Activated CD8-positive, alpha-beta T cell treated with anti-CD3 and anti-CD28 coated beads, Interleukin-2, amount 10 ng/mL, durations not matched to agents 7 days and 5 days (primary cell): ENCODE measurements at regions not wholly inside any gene's neighbourhood (a gene's known extent, or its start where the extent isn't known, plus 50 kb on each side); places are given as distances from the start of the nearest gene placed in this dataset.

ENCODE experiments used
- ATAC-seq: fragments of 150-1000 bp; cut with Tn5 transposase; one replicate; pipeline ENCODE4 v1.10.0; 2021; ENCODE audit warnings: moderate library complexity
- CTCF ChIA-PET: fragments of 350-600 bp; sonication (Branson Sonifier 250); formaldehyde crosslinking; loops from one replicate; lab custom pipeline; 2021; ENCODE audit warnings: antibody characterized with exemption; lab: Charles Lee
- POLR2A ChIA-PET: fragments of 350-600 bp; sonication (Branson Sonifier 250); formaldehyde crosslinking; loops from one replicate; lab custom pipeline; 2021; ENCODE audit warnings: antibody characterized with exemption; lab: Charles Lee
- DNase-seq: peaks from one replicate; pipeline ENCODE4 v3.0.0-alpha.2; 2020
- H3K27ac Mint-ChIP-seq: one replicate; pipeline ENCODE4 v1.8.0; 2021; ENCODE audit warnings: mild to moderate bottlenecking, mixed read lengths
- H3K27me3 Mint-ChIP-seq: one replicate; pipeline ENCODE4 v1.8.0; 2021; ENCODE audit warnings: low read depth, mixed read lengths
- H3K36me3 Mint-ChIP-seq: one replicate; pipeline ENCODE4 v1.8.0; 2021; ENCODE audit warnings: low read depth, mixed read lengths
- H3K4me1 Mint-ChIP-seq: one replicate; pipeline ENCODE4 v1.8.0; 2021; ENCODE audit warnings: low read depth, mixed read lengths
- H3K4me3 Mint-ChIP-seq: one replicate; pipeline ENCODE4 v1.8.0; 2021; ENCODE audit warnings: mild to moderate bottlenecking, mixed read lengths
- H3K9me3 Mint-ChIP-seq: one replicate; pipeline ENCODE4 v1.8.0; 2022; ENCODE audit warnings: mixed read lengths; ENCODE audit not compliant: insufficient read depth

DNA sequence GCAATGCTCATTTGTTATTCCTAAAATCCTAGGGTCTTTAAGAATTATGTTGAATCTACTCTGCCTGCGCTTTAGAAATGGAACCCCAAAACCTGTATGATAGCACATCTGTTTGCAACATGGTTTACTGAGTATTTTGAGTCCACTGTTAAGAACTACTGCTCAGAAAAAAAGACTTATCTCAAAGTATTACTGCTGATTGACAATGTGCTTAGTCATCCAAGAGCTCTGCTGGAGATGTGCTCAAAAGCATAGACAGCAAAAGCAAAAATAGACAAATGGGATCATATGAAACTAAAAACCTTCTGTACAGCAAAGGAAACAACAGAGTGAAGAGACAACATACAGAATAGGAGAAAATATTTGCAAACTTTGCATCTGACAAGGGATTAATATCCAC, 107.0 kb downstream of the CTH start:
- ATAC-seq (no peak), DNase-seq (no peak)
- CTCF ChIA-PET = interaction anchor here (0.8 kb wide), 1 partner anchor 12 kb away, joined by 3 read pairs; no protein-coding TSS in a partner anchor

DNA sequence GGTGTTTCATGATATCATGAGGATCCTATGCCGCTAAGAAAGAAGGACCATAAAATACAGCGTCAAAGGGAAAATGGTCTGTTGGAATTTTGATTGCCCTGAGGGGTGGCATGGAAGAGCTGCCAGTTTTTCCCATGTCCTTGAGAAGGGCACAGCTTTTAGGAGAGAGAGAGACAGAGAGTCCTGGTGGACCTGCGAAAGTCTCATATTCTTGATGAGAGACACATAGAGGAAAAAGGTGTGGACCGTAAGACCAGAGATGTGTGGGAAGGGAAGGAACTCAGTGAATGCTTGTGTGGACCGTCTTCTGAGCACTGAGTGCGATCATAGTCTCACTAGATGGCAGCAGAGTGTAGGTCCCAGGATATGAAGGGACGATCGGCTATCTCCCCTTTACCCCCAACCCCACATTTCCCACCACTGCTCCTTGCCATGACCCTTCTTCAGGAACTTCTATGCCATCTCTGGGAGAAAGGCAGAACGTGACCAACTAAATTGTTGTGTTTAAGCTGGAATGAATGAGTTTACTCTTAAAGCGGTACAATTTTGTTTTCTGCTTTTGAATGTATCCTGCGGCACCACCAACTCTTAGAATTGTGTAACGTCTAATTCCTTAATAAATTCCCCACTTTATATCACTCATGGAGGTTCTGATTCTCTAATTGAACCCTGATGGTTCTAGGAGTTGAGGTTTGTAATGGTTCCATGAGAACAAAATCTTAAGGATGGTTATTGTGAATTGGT, 117.7 kb downstream of the CTH start:
- Mint-ChIP-seq H3K4me1 (no peaks in the 10 kb centered on the region), H3K36me3 (no peaks in the 10 kb centered on the region), H3K27me3 (peaks cover 31% of the 10 kb centered on the region), H3K9me3 (no peaks in the 10 kb centered on the region), H3K4me3 (no peak overlapping the region), H3K27ac (no peak overlapping the region)
- ChIA-PET CTCF (interaction anchor here (1.2 to 2.4 kb wide), 2 partner anchors 47 to 521 kb away, joined by 3 to 10 read pairs; no protein-coding TSS in a partner anchor), POLR2A (no interaction called here)
- ATAC-seq (no peak), DNase-seq (peak; percentile 29)

More for the DNA sequence above, 107.0 kb downstream of the CTH start:
- POLR2A ChIA-PET = no interaction called here
- Mint-ChIP-seq H3K36me3 (no peaks in the 10 kb centered on the region), H3K4me3 (no peak overlapping the region), H3K4me1 (no peaks in the 10 kb centered on the region), H3K27ac (no peak overlapping the region), H3K9me3 (no peaks in the 10 kb centered on the region), H3K27me3 (peaks cover 12% of the 10 kb centered on the region)

DNA sequence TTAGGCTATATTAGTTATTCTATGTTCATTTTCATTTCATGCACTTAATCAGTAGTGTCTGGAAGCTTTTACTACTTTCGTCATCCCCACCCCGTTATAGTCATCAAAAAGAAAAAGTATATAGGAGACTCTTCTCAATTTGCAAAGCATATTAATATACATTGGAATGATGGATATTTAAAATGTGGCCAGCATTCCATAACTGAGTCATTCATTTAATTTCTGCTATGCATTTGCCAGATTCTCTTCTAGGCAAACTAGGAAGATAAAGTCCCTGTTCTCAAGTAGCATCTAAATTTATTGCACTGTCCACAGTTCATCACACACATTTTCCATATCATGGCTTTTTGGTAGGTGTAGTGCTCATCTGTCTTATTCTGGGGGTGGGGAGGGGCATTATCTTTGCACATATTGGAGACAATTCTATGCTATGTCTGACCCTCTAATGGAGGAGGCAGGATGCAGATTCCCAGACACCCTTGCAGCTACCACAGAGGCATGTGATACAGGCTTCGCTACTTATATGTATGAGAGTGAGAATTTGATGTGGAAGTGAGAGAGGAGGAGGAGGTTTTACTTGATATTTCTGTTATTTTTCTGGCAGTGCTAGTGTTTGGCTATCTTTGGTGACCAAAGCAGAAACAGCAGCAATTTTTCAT, 125.8 kb downstream of the CTH start:
- Mint-ChIP-seq H3K4me3 (no peak overlapping the region), H3K27me3 (peaks cover 16% of the 10 kb centered on the region), H3K36me3 (no peaks in the 10 kb centered on the region), H3K9me3 (no peaks in the 10 kb centered on the region), H3K27ac (no peak overlapping the region), H3K4me1 (no peaks in the 10 kb centered on the region)
- ATAC-seq (no peak), DNase-seq (no peak)
- POLR2A ChIA-PET = no interaction called here
- CTCF ChIA-PET = no interaction called here

DNA sequence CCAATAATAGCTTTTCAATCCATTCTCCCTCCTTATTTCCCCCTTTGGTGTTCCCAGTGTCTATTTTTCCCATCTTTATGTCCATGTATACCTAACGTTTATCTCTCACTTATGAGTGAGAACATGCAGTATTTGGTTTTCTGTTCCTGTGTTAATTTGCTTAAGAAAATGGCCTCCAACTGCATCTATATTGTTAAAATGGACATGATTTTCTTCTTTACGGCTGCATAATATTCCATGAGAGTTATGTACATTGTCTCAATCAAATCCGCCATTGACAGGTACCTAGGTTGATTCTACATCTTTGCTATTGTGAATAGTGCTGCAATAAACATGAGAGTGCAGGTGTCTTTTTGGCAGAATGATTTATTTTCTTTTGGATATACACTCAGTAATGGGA, 126.7 kb downstream of the CTH start:
- H3K9me3 Mint-ChIP-seq = no peaks in the 10 kb centered on the region
- peaks cover 16% of the 10 kb centered on the region for H3K27me3 Mint-ChIP-seq
- CTCF ChIA-PET = no interaction called here
- ATAC-seq (no peak), DNase-seq (no peak)
- no peaks in the 10 kb centered on the region for H3K4me1 Mint-ChIP-seq
- no peaks in the 10 kb centered on the region for H3K36me3 Mint-ChIP-seq
- POLR2A ChIA-PET = no interaction called here
- H3K27ac Mint-ChIP-seq = no peak overlapping the region
- H3K4me3 Mint-ChIP-seq = no peak overlapping the region

DNA sequence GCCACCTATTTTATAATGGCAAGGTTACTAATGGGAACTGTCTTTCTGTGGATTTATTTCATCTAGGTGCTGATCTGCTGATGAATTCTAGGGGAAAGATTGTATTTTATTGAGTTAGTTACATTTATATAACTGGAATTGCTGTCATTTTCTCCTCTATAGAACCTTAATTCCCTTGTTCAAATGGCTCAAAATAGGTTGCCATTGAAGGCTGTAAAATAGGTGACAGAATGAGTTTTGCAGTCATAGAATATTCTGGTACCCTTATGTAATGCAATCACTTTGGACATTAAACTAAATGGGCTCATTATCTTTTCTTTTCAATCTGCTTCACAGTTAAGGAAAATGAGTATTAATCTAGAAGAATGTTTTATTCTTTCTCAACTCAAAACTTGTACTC, 131.0 kb downstream of the CTH start:
- Mint-ChIP-seq H3K27ac (no peak overlapping the region), H3K4me3 (no peak overlapping the region), H3K36me3 (no peaks in the 10 kb centered on the region), H3K27me3 (peaks cover 5% of the 10 kb centered on the region), H3K4me1 (no peaks in the 10 kb centered on the region), H3K9me3 (no peaks in the 10 kb centered on the region)
- no peak for DNase-seq
- ChIA-PET POLR2A (no interaction called here), CTCF (no interaction called here)
- ATAC-seq = no peak

DNA sequence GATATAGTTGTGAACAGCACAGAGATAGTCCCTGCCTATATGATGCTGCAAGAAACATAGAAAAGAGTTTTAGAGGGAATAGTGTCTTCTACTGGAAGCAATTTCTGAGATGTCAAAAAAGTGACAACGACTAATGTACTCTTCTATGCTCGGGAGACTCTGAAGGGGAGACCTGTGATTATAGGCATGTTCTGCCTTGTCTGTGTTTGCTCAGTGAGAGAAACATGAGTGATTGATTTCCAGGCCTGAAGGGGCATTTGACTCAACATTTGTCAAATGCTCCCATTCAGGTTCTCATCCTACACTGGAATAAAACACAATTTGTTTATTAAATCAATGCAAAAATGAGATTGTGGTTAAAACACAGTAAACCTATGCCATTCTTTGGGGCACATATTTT, 131.8 kb downstream of the CTH start:
- Mint-ChIP-seq H3K9me3 (no peaks in the 10 kb centered on the region), H3K4me3 (no peak overlapping the region), H3K4me1 (no peaks in the 10 kb centered on the region), H3K27ac (no peak overlapping the region), H3K27me3 (peaks cover 6% of the 10 kb centered on the region), H3K36me3 (no peaks in the 10 kb centered on the region)
- DNase-seq (no peak), ATAC-seq (no peak)
- ChIA-PET CTCF (no interaction called here), POLR2A (no interaction called here)

DNA sequence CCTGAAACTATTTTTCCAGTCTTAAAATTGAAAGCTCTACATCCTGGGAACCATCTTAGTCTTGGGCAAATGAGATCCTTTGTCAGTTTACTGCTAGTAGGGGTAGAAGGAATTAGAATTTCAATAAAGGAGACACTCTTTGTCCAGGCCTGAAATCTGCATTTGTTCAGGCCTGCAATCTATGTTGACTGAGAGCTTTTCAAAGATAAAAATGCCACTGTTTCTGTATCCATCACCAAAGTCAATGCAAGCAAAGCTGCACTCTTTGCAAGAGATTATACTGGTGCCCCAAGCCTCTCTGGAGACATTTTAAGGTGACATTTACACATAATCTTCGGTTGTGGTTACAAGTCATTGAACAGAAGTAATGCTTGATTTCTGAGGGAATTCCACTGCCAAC, 135.7 kb downstream of the CTH start:
- Mint-ChIP-seq H3K27me3 (peaks cover 8% of the 10 kb centered on the region), H3K36me3 (no peaks in the 10 kb centered on the region), H3K4me3 (no peak overlapping the region), H3K4me1 (no peaks in the 10 kb centered on the region), H3K9me3 (no peaks in the 10 kb centered on the region), H3K27ac (no peak overlapping the region)
- no peak for DNase-seq
- POLR2A ChIA-PET = no interaction called here
- CTCF ChIA-PET = no interaction called here
- no peak for ATAC-seq

DNA sequence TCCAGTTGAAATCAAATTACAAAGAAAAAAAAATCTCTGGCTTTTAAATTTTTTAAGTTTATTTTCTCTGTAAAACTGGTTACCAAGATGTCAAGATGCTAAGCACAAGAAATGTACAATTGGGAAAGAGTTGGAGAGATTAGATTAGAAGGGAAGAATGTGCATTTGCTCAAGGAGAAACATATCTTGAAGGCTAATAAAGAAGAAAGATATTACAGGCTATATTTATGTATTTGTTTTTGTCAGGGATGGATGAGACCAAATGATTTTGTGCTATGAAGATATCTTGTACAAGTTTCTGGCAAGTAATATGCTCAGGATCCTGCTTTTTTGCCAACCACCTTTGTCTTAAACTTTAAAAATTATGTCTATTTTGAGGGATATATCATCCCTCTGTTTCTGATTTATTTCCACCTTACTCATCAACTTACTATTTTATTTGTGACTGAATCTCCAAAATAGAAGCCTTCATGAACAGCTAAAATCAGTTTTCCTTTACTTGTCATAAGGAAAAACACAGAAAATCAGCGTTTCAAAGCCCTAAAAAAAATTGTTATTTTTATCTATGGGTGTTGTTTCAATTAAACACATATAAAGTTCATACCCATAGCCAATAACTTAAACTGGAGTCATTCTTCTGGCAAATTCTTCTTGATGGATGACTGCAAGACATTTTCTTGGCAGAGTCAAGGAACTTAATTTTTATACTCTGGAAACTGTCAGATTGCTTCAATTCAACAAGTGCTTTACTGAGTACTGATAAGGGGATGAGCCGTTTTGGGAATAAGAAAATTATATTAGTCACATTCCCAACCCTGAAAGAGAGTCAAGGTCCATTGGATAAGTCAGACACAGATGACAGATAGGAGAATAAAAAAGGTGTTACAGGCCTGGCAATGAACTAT, 141.8 kb downstream of the CTH start:
- no peaks in the 10 kb centered on the region for H3K9me3 Mint-ChIP-seq
- no peak overlapping the region for H3K4me3 Mint-ChIP-seq
- ChIA-PET POLR2A (no interaction called here), CTCF (no interaction called here)
- no peaks in the 10 kb centered on the region for H3K4me1 Mint-ChIP-seq
- no peak for ATAC-seq
- no peak for DNase-seq
- H3K27ac Mint-ChIP-seq = no peak overlapping the region
- peaks cover 5% of the 10 kb centered on the region for H3K27me3 Mint-ChIP-seq
- H3K36me3 Mint-ChIP-seq = no peaks in the 10 kb centered on the region

DNA sequence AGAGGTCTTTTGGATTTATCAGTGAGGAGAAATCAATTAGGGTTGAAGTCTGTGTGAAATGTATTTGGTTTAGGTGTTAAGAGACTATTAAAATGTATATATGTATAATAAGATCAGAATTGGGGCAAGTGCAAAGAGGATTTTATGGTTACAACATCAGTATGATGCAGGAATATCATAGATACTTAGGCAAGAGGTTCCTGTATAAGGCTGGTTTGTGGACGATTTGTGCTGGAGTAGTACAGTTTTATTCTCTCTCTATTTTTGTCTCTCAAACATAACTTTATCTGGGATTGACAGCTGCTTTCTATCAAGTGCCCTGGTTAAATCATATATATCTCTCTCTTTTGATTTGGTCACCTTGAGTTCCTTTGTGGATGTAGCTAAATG, 142.5 kb downstream of the CTH start:
- Mint-ChIP-seq H3K9me3 (no peaks in the 10 kb centered on the region), H3K36me3 (no peaks in the 10 kb centered on the region), H3K4me1 (no peaks in the 10 kb centered on the region), H3K27me3 (peaks cover 4% of the 10 kb centered on the region), H3K4me3 (no peak overlapping the region), H3K27ac (no peak overlapping the region)
- POLR2A ChIA-PET = no interaction called here
- no peak for ATAC-seq
- no peak for DNase-seq
- CTCF ChIA-PET = no interaction called here

DNA sequence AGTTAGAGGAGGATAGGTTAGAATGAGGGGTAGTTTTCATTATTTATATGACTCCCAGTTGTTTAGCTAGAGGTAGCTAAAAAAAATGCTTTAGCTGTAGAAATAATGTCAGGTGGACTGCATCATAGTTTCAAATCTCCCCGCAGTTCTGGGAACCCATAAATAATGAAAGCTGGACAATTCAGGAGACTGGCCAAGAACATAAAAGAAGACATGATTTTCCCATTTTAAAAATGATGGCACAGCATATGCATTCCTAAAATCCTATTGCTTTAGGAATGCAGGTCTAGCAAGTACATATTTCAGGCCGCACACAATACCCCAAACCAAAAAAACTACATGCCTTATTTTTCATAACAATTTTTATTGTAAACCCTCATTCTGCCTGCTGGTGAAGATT, 143.3 kb downstream of the CTH start:
- H3K27me3 Mint-ChIP-seq = peaks cover 4% of the 10 kb centered on the region
- POLR2A ChIA-PET = no interaction called here
- CTCF ChIA-PET = no interaction called here
- no peaks in the 10 kb centered on the region for H3K9me3 Mint-ChIP-seq
- ATAC-seq (no peak), DNase-seq (no peak)
- no peaks in the 10 kb centered on the region for H3K4me1 Mint-ChIP-seq
- H3K27ac Mint-ChIP-seq = no peak overlapping the region
- H3K36me3 Mint-ChIP-seq = no peaks in the 10 kb centered on the region
- no peak overlapping the region for H3K4me3 Mint-ChIP-seq

DNA sequence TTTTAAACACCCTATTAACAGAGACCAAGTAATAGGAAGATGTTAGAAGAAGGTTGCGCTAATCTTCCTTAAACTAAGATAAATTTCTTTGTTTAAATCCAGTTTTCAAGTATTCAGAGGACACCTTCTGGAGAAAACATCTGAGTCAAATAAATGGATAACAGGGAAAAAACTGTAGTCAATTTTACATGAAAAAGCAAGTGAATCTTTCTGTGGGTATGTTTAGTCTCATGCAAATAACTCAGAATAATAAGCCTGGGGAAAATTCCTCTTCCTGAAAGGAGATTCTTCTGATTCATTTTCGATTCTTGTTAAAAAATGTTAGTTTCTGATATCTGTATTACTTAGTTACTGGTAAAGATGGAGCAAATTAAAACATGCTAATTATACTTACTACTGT, 145.5 kb downstream of the CTH start:
- DNase-seq = no peak
- Mint-ChIP-seq H3K4me3 (no peak overlapping the region), H3K27me3 (peaks cover 4% of the 10 kb centered on the region), H3K36me3 (no peaks in the 10 kb centered on the region), H3K27ac (no peak overlapping the region), H3K4me1 (no peaks in the 10 kb centered on the region), H3K9me3 (no peaks in the 10 kb centered on the region)
- POLR2A ChIA-PET = no interaction called here
- ATAC-seq = no peak
- CTCF ChIA-PET = no interaction called here

DNA sequence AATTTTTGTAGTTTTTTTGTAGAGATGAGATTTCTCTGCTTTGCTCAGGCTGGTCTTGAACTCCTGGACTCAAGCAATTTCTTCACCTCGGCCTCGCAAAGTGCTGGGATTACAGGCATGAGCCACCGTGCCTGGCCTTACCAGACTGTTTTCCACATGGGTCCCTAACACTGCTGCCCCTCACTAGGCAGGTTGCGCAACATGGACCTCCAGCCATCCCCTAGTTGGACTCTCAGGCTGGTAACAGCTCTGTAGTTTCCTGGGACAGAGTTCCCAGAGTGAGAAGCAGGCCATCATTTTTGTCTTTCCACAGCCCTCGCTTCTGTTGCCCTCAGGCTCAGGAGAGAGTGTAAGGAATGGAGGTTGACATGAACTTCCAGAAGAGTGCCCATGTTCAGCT, 156.1 kb downstream of the CTH start:
- Mint-ChIP-seq H3K36me3 (no peaks in the 10 kb centered on the region), H3K4me3 (no peak overlapping the region), H3K4me1 (no peaks in the 10 kb centered on the region), H3K27ac (no peak overlapping the region), H3K9me3 (no peaks in the 10 kb centered on the region), H3K27me3 (peaks cover 18% of the 10 kb centered on the region)
- DNase-seq = no peak
- ATAC-seq = no peak
- CTCF ChIA-PET = no interaction called here
- POLR2A ChIA-PET = no interaction called here
